ENCODE measurements at regions not wholly inside any gene's neighbourhood (a gene's known extent, or its start where the extent isn't known, plus 50 kb on each side); places are given as distances from the start of the nearest gene placed in this dataset.

DNA sequence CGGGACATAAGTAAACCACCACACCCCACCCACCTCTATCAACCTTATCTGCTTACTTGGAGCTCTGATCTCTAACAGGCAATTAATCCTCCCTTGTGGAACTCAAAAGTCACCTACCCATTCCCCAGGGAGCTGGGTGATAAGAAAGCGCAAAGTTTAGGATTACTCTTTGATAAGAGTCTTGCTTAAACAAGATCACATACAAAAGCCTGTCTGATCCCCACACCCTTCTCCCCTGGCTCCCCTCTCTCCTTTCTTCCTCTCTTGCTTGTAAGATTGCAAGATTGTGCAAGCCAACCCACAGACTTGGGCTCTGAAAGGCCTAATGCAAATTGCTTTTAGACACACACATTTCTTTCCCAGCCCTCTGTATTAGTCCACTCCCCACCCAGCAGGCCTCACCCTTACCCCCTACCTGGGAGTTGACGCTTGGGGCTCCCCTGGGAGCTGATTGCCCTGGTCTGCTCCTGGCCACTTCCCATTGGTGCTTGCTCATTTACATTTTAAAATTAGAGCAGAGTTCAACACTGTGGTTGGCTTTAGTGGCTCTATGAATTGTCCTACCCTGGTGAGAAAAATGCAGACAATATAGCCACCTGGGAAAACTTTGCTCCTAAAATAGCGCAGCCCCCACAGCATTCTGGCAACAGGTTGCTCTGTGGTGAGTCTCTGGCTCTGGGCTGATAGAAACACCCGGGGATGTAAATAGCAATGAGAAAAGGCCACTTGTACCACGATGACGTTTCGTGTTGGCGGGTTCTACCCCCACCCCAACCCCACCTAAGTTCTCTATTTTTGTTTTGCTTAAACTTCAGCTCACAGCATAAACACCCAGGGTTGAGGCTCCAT is 58.9 kb upstream of the EPCAM start:
- H3K4me3 ChIP-seq (ENCODE audit: low read length) = no peak overlapping the region
- TF ChIP-seq, protein P1, sequence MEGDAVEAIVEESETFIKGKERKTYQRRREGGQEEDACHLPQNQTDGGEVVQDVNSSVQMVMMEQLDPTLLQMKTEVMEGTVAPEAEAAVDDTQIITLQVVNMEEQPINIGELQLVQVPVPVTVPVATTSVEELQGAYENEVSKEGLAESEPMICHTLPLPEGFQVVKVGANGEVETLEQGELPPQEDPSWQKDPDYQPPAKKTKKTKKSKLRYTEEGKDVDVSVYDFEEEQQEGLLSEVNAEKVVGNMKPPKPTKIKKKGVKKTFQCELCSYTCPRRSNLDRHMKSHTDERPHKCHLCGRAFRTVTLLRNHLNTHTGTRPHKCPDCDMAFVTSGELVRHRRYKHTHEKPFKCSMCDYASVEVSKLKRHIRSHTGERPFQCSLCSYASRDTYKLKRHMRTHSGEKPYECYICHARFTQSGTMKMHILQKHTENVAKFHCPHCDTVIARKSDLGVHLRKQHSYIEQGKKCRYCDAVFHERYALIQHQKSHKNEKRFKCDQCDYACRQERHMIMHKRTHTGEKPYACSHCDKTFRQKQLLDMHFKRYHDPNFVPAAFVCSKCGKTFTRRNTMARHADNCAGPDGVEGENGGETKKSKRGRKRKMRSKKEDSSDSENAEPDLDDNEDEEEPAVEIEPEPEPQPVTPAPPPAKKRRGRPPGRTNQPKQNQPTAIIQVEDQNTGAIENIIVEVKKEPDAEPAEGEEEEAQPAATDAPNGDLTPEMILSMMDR (IDR thresholded peaks at IDR 0.05; ENCODE audit: insufficient read depth, low read depth, low read length, missing control alignments) = no peak
- DNase-seq (ENCODE audit: low read depth) = peak; percentile 18

DNA sequence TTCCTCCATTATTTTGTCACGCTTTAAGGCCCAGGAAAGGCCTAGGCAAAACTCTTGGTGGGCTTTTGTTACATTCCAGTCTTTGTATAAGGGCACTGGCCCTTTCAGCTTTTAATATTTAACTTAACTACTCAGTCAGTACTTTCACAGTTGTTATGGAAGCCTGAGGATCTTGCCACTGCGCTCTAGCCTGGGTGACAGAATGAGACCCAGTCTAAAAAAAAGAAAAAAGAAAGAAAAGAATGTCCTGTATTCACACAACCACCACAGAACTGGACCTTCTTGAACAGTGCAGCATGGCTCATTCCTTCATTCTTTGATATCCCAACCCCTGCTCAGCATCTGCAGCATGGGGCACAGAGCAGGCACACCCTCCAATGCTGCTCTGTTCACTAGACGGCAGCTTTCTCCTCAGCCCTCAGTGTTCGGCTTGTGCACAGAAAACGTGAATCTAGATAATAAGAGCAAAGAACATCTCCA is 59.6 kb upstream of the EPCAM start:
- no peak overlapping the region for H3K4me3 ChIP-seq (ENCODE audit: low read length)
- TF ChIP-seq, protein P1 (IDR thresholded peaks at IDR 0.05; ENCODE audit: insufficient read depth, low read depth, low read length, missing control alignments) = no peak
- DNase-seq (ENCODE audit: low read depth) = no peak

DNA sequence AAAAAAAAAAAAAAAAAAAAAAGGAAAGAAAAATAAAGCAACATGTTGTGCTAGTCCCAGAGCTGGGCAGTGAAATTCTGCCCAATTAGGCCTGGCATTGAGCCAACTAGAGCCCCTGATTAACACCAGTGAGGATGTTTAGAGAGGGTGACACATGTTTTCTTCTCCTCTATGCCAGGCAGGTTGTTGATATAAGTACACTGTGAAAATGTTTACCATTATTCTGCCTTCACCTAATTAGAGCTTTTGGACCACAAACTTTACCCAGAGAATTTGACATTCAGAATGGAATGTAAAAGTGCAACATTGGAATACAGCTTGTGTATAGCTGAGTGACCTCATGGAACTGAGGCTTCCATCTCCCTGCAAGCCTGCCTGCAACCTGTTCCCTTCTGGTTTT is 62.0 kb upstream of the EPCAM start:
- H3K4me3 ChIP-seq (ENCODE audit: low read length) = no peak overlapping the region
- TF ChIP-seq, protein P1 (IDR thresholded peaks at IDR 0.05; ENCODE audit: insufficient read depth, low read depth, low read length, missing control alignments) = no peak
- DNase-seq (ENCODE audit: low read depth) = no peak

DNA sequence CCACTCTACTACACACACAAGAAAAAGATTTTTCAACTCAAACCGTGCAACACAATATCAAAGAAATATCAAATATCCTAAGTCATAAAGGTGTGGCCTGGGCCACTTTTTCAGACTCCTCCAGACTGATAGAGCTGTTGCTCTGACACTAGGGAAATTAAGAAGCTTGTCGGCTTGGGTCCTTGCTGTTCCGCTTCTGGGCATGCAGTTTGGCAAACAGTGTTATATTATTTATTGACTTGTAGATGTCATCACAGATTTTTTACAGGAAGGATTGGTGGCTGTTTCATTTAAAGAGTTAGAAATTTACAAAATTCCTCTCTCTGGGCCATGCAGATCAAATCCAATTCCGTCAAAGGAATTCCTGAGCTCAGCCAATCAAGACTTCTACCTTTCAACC is 64.5 kb upstream of the EPCAM start:
- DNase-seq (ENCODE audit: low read depth) = no peak
- H3K4me3 ChIP-seq (ENCODE audit: low read length) = no peak overlapping the region
- TF ChIP-seq, protein P1 (IDR thresholded peaks at IDR 0.05; ENCODE audit: insufficient read depth, low read depth, low read length, missing control alignments) = no peak

DNA sequence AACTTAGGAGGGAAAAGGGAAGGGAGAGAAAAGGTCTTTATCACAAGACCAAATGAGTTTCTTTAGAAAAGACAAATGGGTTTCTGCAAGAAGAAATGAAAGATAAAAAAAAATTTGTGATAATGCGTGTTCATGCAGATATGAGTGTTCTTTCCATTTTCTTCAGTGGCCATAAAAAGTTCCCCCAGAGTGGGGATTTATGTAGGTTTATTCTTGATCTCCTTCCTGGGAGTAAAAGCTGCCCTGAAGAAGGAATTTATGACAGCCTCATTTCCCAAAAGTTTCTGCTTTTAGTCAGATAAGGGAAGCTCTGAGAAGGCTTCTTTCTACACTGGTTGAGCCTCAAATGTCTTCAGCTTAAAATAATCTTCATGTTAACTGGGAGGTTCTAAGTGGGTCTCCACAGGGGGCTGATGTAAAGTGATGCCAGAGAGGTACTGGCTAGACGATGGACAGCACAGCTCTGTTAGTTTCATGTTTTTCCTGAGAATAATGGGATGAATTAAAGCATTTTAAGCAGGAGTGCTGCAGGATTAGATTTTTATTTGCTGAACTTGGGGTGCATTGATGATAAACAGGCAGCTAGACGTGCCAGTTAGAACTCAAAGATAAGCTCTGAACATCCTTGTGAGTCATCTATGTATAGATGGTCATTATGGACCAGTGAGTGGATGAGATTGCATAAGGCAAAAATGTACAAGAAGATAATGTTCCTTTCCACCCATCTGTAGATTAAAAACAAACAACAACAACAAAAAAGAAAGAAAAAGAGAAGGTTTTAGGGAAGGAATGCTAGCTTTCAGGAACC is 65.6 kb upstream of the EPCAM start:
- no peak overlapping the region for H3K4me3 ChIP-seq (ENCODE audit: low read length)
- peak; percentile 42 for DNase-seq (ENCODE audit: low read depth)
- TF ChIP-seq, protein P1 (IDR thresholded peaks at IDR 0.05; ENCODE audit: insufficient read depth, low read depth, low read length, missing control alignments) = no peak

DNA sequence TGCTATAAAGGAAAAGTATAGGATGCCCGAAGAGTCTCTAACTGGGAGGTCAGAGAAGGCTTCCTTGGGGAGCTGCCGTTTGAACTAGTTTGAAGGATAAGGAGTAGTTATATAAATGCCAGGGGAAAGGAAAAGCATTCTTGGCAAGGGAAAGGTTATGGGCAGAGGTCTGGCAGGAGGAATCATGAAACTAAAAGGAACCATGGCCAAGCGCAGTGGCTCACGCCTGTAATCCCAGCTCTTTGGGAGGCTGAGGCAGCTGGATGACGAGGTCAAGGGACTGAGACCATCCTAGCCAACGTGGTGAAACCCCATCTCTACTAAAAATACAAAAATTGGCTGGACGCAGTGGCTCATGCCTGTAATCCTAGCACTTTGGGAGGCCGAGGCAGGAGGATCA is 66.8 kb upstream of the EPCAM start:
- no peak overlapping the region for H3K4me3 ChIP-seq (ENCODE audit: low read length)
- TF ChIP-seq, protein P1 (IDR thresholded peaks at IDR 0.05; ENCODE audit: insufficient read depth, low read depth, low read length, missing control alignments) = no peak
- DNase-seq (ENCODE audit: low read depth) = no peak

Data from epithelial cell of esophagus (primary cell).